ENCODE measurements at regions not wholly inside any gene's neighbourhood (a gene's known extent, or its start where the extent isn't known, plus 50 kb on each side); places are given as distances from the start of the nearest gene placed in this dataset.

- peak in 1 of 4 donors; percentile 34 for ATAC-seq
- TF ChIP-seq CTCF (IDR thresholded peaks at IDR 0.05) (no peak), POLR2A (IDR thresholded peaks at IDR 0.05) (no peak)
- Histone ChIP-seq H3K9me3 (no peaks in the 10 kb centered on the region), H3K36me3 (no peaks in the 10 kb centered on the region), H3K4me3 (no peak overlapping the region), H3K27me3 (no peaks in the 10 kb centered on the region), H3K27ac (no peak overlapping the region), H3K4me1 (no peaks in the 10 kb centered on the region)
- intact Hi-C loops (cut with DNase I), result no loop called here
- DNase-seq, result no peak
Measured at GRCh38 chr7:41624818-41625217, 78.1 kb downstream of the INHBA start.

GRCh38 chr7:41621953-41622831, 80.7 kb downstream of the INHBA start:
- no peaks in the 10 kb centered on the region for H3K27me3 ChIP-seq
- H3K9me3 ChIP-seq, result no peaks in the 10 kb centered on the region
- WGBS (ENCODE audit: insufficient coverage, low coverage, low lambda C conversion rate, missing lambda C conversion rate), result 75% methylated on average over 6 of the region's 7 CpGs
- H3K4me3 ChIP-seq, result no peak overlapping the region
- no peak for ATAC-seq
- intact Hi-C loops (cut with DNase I), result no loop called here
- TF ChIP-seq POLR2A (IDR thresholded peaks at IDR 0.05), result no peak
- no peak for TF ChIP-seq CTCF (IDR thresholded peaks at IDR 0.05)
- H3K27ac ChIP-seq, result no peak overlapping the region
- no peak for DNase-seq
- no peaks in the 10 kb centered on the region for H3K4me1 ChIP-seq
- no peaks in the 10 kb centered on the region for H3K36me3 ChIP-seq

GRCh38 chr7:41617987-41618386, 84.9 kb downstream of the INHBA start:
- intact Hi-C loops (cut with DNase I), result no loop called here
- H3K27ac ChIP-seq, result no peak overlapping the region
- TF ChIP-seq POLR2A (IDR thresholded peaks at IDR 0.05), result no peak
- no peak for TF ChIP-seq CTCF (IDR thresholded peaks at IDR 0.05)
- no peak overlapping the region for H3K4me3 ChIP-seq
- H3K9me3 ChIP-seq, result no peaks in the 10 kb centered on the region
- no peak for ATAC-seq
- H3K36me3 ChIP-seq, result no peaks in the 10 kb centered on the region
- WGBS (ENCODE audit: insufficient coverage, low coverage, low lambda C conversion rate, missing lambda C conversion rate), result no CpG with 5 or more reads among the region's 1 CpG
- DNase-seq, result no peak
- H3K27me3 ChIP-seq, result no peaks in the 10 kb centered on the region
- H3K4me1 ChIP-seq, result peaks cover 0 to 2% (median under 1%) of the 10 kb centered on the region in 4 donors

GRCh38 chr7:41612798-41613197, 90.1 kb downstream of the INHBA start:
- H3K27me3 ChIP-seq, result no peaks in the 10 kb centered on the region
- WGBS (ENCODE audit: insufficient coverage, low coverage, low lambda C conversion rate, missing lambda C conversion rate), result 39% methylated on average over 2 of the region's 2 CpGs
- H3K4me3 ChIP-seq, result no peak overlapping the region
- peak; percentile 63 to 87 (median 85) for ATAC-seq
- H3K9me3 ChIP-seq, result no peaks in the 10 kb centered on the region
- intact Hi-C loops (cut with DNase I), result no loop called here
- no peak for DNase-seq
- H3K4me1 ChIP-seq, result peaks cover 0 to 11% (median 4%) of the 10 kb centered on the region in 4 donors
- TF ChIP-seq POLR2A (IDR thresholded peaks at IDR 0.05), result no peak
- TF ChIP-seq CTCF (IDR thresholded peaks at IDR 0.05), result peak; percentile 14 to 37 (median 26)
- H3K27ac ChIP-seq, result no peak overlapping the region
- no peaks in the 10 kb centered on the region for H3K36me3 ChIP-seq

Measured in right lobe of liver (tissue), 6 donors.